ENCODE measurements at regions not wholly inside any gene's neighbourhood (a gene's known extent, or its start where the extent isn't known, plus 50 kb on each side); places are given as distances from the start of the nearest gene placed in this dataset.

- H2BK120ac ChIP-seq (ENCODE audit: low read depth, low read length) = no peak overlapping the region
These were observed 270.3 kb upstream of the SALL3 start for GRCh38 chr18:78709261-78709809.

DNA sequence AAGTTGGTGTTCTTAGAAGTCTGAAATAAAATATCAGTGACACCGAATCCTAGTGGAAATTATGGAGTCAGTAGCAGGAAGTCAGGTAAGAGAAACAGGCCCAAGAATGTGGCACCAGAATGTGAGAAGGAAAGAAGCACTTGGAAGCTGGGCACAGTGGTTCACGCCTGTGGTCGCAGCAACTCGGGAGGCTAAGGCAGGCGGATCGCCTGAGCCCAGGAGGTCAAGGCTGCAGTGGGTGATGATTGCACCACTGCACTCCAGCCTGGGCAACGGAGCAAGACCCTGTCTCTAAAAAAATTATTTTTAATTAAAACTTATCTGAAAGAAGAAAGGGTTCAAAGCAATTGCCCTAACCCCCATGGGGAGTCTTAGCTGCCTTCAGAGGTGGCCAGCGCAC, 268.3 kb upstream of the SALL3 start:
- Histone ChIP-seq H4K91ac (ENCODE audit: low read depth, low read length, poor library complexity) (no peak overlapping the region), H3K23ac (ENCODE audit: low read depth, low read length, poor library complexity) (no peak overlapping the region), H3K27ac (replicated peaks; ENCODE audit: low read length) (no peak overlapping the region), H2BK5ac (ENCODE audit: low read length) (no peak overlapping the region), H3K36me3 (replicated peaks in 1 of 2; ENCODE audit: control insufficient read depth in 2 of 2, insufficient read depth in 2 of 2, low read length in 2 of 2) (no peaks in the 10 kb centered on the region), H2BK120ac (ENCODE audit: low read depth, low read length) (no peak overlapping the region), H3K4ac (ENCODE audit: low read length) (no peak overlapping the region), H2AK5ac (ENCODE audit: low read depth, low read length) (no peak overlapping the region), H3K27me3 (ENCODE audit: control insufficient read depth in 3 of 3, insufficient read depth in 3 of 3, low read depth in 1 of 3, low read length in 3 of 3) (no peaks in the 10 kb centered on the region), H3K9ac (ENCODE audit: low read depth, low read length, poor library complexity) (no peak overlapping the region), H4K8ac (ENCODE audit: low read depth, low read length) (no peak overlapping the region), H2BK12ac (ENCODE audit: low read length) (no peak overlapping the region), H3K4me1 (ENCODE audit: control insufficient read depth in 2 of 2, insufficient read depth in 1 of 2, low read depth in 1 of 2, low read length in 2 of 2) (no peaks in the 10 kb centered on the region), H2AFZ (ENCODE audit: low read length) (no peak overlapping the region), H3K9me3 (replicated peaks in 1 of 2; ENCODE audit: control insufficient read depth in 2 of 2, insufficient read depth in 1 of 2, low read depth in 1 of 2, low read length in 2 of 2) (peaks cover 0 to 6% of the 10 kb centered on the region in 2 donors), H3K4me2 (ENCODE audit: insufficient read depth, low read length, poor library complexity, severe bottlenecking) (no peak overlapping the region), H2BK15ac (ENCODE audit: low read length) (no peak overlapping the region), H3K4me3 (ENCODE audit: low read length in 2 of 2) (no peak overlapping the region), H3K14ac (ENCODE audit: low read length) (no peak overlapping the region), H3K18ac (ENCODE audit: low read length) (no peak overlapping the region), H3K79me1 (ENCODE audit: low read depth, low read length) (no peaks in the 10 kb centered on the region)
- WGBS, 2 donors (ENCODE audit: extremely low coverage in 2 of 2, insufficient read length in 2 of 2, insufficient replicate concordance in 1 of 2) = no CpG with 5 or more reads among the region's 8 CpGs
- DNase-seq (ENCODE audit: low spot score) = no peak

More at GRCh38 chr18:78709261-78709809, 270.3 kb upstream of the SALL3 start:
- H3K36me3 ChIP-seq (replicated peaks in 1 of 2; ENCODE audit: control insufficient read depth in 2 of 2, insufficient read depth in 2 of 2, low read length in 2 of 2) = no peaks in the 10 kb centered on the region
- no peak overlapping the region for H2AFZ ChIP-seq (ENCODE audit: low read length)
- no peak overlapping the region for H3K9ac ChIP-seq (ENCODE audit: low read depth, low read length, poor library complexity)
- H2BK5ac ChIP-seq (ENCODE audit: low read length) = no peak overlapping the region
- H3K79me1 ChIP-seq (ENCODE audit: low read depth, low read length) = no peaks in the 10 kb centered on the region
- H3K4ac ChIP-seq (ENCODE audit: low read length) = no peak overlapping the region
- no peak overlapping the region for H2BK15ac ChIP-seq (ENCODE audit: low read length)
- H3K14ac ChIP-seq (ENCODE audit: low read length) = no peak overlapping the region
- no peak overlapping the region for H3K4me3 ChIP-seq (ENCODE audit: low read length in 2 of 2)
- H2AK5ac ChIP-seq (ENCODE audit: low read depth, low read length) = no peak overlapping the region
- DNase-seq (ENCODE audit: low spot score) = no peak
- H4K91ac ChIP-seq (ENCODE audit: low read depth, low read length, poor library complexity) = no peak overlapping the region
- H3K27me3 ChIP-seq (ENCODE audit: control insufficient read depth in 3 of 3, insufficient read depth in 3 of 3, low read depth in 1 of 3, low read length in 3 of 3) = no peaks in the 10 kb centered on the region
- WGBS, 2 donors (ENCODE audit: extremely low coverage in 2 of 2, insufficient read length in 2 of 2, insufficient replicate concordance in 1 of 2) = no CpG with 5 or more reads among the region's 8 CpGs
- H3K4me2 ChIP-seq (ENCODE audit: insufficient read depth, low read length, poor library complexity, severe bottlenecking) = no peak overlapping the region
- H2BK12ac ChIP-seq (ENCODE audit: low read length) = no peak overlapping the region
- no peaks in the 10 kb centered on the region for H3K4me1 ChIP-seq (ENCODE audit: control insufficient read depth in 2 of 2, insufficient read depth in 1 of 2, low read depth in 1 of 2, low read length in 2 of 2)
- H3K9me3 ChIP-seq (replicated peaks in 1 of 2; ENCODE audit: control insufficient read depth in 2 of 2, insufficient read depth in 1 of 2, low read depth in 1 of 2, low read length in 2 of 2) = peaks cover 0 to 8% of the 10 kb centered on the region in 2 donors
- no peak overlapping the region for H4K8ac ChIP-seq (ENCODE audit: low read depth, low read length)
- no peak overlapping the region for H3K18ac ChIP-seq (ENCODE audit: low read length)
- H3K23ac ChIP-seq (ENCODE audit: low read depth, low read length, poor library complexity) = no peak overlapping the region
- no peak overlapping the region for H3K27ac ChIP-seq (replicated peaks; ENCODE audit: low read length)

DNA sequence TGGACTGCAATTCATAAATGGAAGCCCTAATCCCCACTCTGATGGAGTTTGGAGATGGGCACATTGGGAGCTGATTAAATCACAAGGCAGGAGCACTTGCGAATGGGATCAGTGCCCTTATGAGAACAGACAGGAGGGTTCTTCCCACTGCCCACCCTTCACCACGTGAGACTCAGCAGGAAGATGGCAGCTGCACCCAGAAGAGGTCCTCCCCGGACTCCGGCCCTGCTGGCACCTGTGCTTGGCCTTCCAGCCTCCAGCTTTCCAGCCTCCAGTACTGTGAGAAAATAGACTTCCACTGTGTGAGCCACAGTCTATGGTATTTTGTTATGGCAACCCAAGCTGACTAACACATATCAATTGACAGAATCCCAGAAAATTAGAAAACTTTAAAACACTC, 267.6 kb upstream of the SALL3 start:
- no peak overlapping the region for H3K27ac ChIP-seq (replicated peaks; ENCODE audit: low read length)
- no peak overlapping the region for H3K4me2 ChIP-seq (ENCODE audit: insufficient read depth, low read length, poor library complexity, severe bottlenecking)
- no peak overlapping the region for H3K18ac ChIP-seq (ENCODE audit: low read length)
- peaks cover 0 to 6% of the 10 kb centered on the region in 2 donors for H3K9me3 ChIP-seq (replicated peaks in 1 of 2; ENCODE audit: control insufficient read depth in 2 of 2, insufficient read depth in 1 of 2, low read depth in 1 of 2, low read length in 2 of 2)
- no peaks in the 10 kb centered on the region for H3K4me1 ChIP-seq (ENCODE audit: control insufficient read depth in 2 of 2, insufficient read depth in 1 of 2, low read depth in 1 of 2, low read length in 2 of 2)
- no peak overlapping the region for H2BK120ac ChIP-seq (ENCODE audit: low read depth, low read length)
- no peak overlapping the region for H2AFZ ChIP-seq (ENCODE audit: low read length)
- H3K4ac ChIP-seq (ENCODE audit: low read length) = no peak overlapping the region
- H4K91ac ChIP-seq (ENCODE audit: low read depth, low read length, poor library complexity) = no peak overlapping the region
- H2BK15ac ChIP-seq (ENCODE audit: low read length) = no peak overlapping the region
- H3K79me1 ChIP-seq (ENCODE audit: low read depth, low read length) = no peaks in the 10 kb centered on the region
- H3K27me3 ChIP-seq (ENCODE audit: control insufficient read depth in 3 of 3, insufficient read depth in 3 of 3, low read depth in 1 of 3, low read length in 3 of 3) = no peaks in the 10 kb centered on the region
- no peak overlapping the region for H3K9ac ChIP-seq (ENCODE audit: low read depth, low read length, poor library complexity)
- H4K8ac ChIP-seq (ENCODE audit: low read depth, low read length) = no peak overlapping the region
- no peaks in the 10 kb centered on the region for H3K36me3 ChIP-seq (replicated peaks in 1 of 2; ENCODE audit: control insufficient read depth in 2 of 2, insufficient read depth in 2 of 2, low read length in 2 of 2)
- no peak overlapping the region for H2AK5ac ChIP-seq (ENCODE audit: low read depth, low read length)
- H3K23ac ChIP-seq (ENCODE audit: low read depth, low read length, poor library complexity) = no peak overlapping the region
- peak overlapping the region in 1 of 2 donors; percentile 56 for H3K4me3 ChIP-seq (ENCODE audit: low read length in 2 of 2)
- WGBS, 2 donors (ENCODE audit: extremely low coverage in 2 of 2, insufficient read length in 2 of 2, insufficient replicate concordance in 1 of 2) = no CpG with 5 or more reads among the region's 4 CpGs
- H2BK5ac ChIP-seq (ENCODE audit: low read length) = no peak overlapping the region
- DNase-seq (ENCODE audit: low spot score) = no peak
- H3K14ac ChIP-seq (ENCODE audit: low read length) = no peak overlapping the region
- H2BK12ac ChIP-seq (ENCODE audit: low read length) = no peak overlapping the region

DNA sequence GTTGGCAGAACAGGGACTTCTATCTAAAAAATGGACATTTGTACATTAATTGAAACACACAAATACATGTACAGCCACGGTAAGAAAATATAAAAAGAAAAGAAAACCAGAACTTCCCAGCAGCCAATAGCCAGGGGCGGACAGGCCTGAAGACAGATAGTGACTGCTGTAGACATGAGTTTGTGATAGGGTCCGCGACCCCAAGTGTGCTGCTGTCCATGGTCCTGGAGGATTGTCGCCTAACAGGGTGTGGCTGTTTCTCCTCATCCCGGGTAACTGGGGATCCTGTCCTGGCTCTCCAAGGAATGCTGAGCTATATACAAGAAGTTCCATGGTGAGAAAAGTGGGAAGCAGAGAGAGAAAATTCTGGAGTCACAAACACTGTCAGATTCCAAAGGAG, 266.5 kb upstream of the SALL3 start:
- Histone ChIP-seq H3K4ac (ENCODE audit: low read length) (no peak overlapping the region), H2BK120ac (ENCODE audit: low read depth, low read length) (no peak overlapping the region), H3K4me2 (ENCODE audit: insufficient read depth, low read length, poor library complexity, severe bottlenecking) (no peak overlapping the region), H3K18ac (ENCODE audit: low read length) (no peak overlapping the region), H3K36me3 (replicated peaks in 1 of 2; ENCODE audit: control insufficient read depth in 2 of 2, insufficient read depth in 2 of 2, low read length in 2 of 2) (no peaks in the 10 kb centered on the region), H3K27ac (replicated peaks; ENCODE audit: low read length) (no peak overlapping the region), H2AK5ac (ENCODE audit: low read depth, low read length) (no peak overlapping the region), H4K91ac (ENCODE audit: low read depth, low read length, poor library complexity) (no peak overlapping the region), H2BK12ac (ENCODE audit: low read length) (no peak overlapping the region), H3K9me3 (replicated peaks in 1 of 2; ENCODE audit: control insufficient read depth in 2 of 2, insufficient read depth in 1 of 2, low read depth in 1 of 2, low read length in 2 of 2) (peaks cover 0 to 6% of the 10 kb centered on the region in 2 donors), H3K27me3 (ENCODE audit: control insufficient read depth in 3 of 3, insufficient read depth in 3 of 3, low read depth in 1 of 3, low read length in 3 of 3) (no peaks in the 10 kb centered on the region), H2AFZ (ENCODE audit: low read length) (no peak overlapping the region), H3K14ac (ENCODE audit: low read length) (no peak overlapping the region), H2BK5ac (ENCODE audit: low read length) (no peak overlapping the region), H2BK15ac (ENCODE audit: low read length) (no peak overlapping the region), H4K8ac (ENCODE audit: low read depth, low read length) (no peak overlapping the region), H3K4me3 (ENCODE audit: low read length in 2 of 2) (no peak overlapping the region), H3K79me1 (ENCODE audit: low read depth, low read length) (no peaks in the 10 kb centered on the region), H3K4me1 (ENCODE audit: control insufficient read depth in 2 of 2, insufficient read depth in 1 of 2, low read depth in 1 of 2, low read length in 2 of 2) (no peaks in the 10 kb centered on the region), H3K9ac (ENCODE audit: low read depth, low read length, poor library complexity) (no peak overlapping the region), H3K23ac (ENCODE audit: low read depth, low read length, poor library complexity) (no peak overlapping the region)
- WGBS, 2 donors (ENCODE audit: extremely low coverage in 2 of 2, insufficient read length in 2 of 2, insufficient replicate concordance in 1 of 2) = no CpG with 5 or more reads among the region's 6 CpGs
- peak; percentile 63 for DNase-seq (ENCODE audit: low spot score)

All from neuronal stem cell (in vitro differentiated cells).